ENCODE measurements at regions not wholly inside any gene's neighbourhood (a gene's known extent, or its start where the extent isn't known, plus 50 kb on each side); places are given as distances from the start of the nearest gene placed in this dataset.
"Not testable (repeated sequence)": the region's sequence is repeated elsewhere in the genome, so short reads cannot be mapped to it uniquely, and the experiment has no call there.

- H3K4me3 ChIP-seq (ENCODE audit: low read depth, low read length): no peak overlapping the region
- in situ Hi-C loops (cut with HindIII; ENCODE audit: low sequenced_read_pairs): no loop called here
- DNase-seq (ENCODE audit: low read depth, low spot score): peak; percentile 16
- TF ChIP-seq, protein P1, sequence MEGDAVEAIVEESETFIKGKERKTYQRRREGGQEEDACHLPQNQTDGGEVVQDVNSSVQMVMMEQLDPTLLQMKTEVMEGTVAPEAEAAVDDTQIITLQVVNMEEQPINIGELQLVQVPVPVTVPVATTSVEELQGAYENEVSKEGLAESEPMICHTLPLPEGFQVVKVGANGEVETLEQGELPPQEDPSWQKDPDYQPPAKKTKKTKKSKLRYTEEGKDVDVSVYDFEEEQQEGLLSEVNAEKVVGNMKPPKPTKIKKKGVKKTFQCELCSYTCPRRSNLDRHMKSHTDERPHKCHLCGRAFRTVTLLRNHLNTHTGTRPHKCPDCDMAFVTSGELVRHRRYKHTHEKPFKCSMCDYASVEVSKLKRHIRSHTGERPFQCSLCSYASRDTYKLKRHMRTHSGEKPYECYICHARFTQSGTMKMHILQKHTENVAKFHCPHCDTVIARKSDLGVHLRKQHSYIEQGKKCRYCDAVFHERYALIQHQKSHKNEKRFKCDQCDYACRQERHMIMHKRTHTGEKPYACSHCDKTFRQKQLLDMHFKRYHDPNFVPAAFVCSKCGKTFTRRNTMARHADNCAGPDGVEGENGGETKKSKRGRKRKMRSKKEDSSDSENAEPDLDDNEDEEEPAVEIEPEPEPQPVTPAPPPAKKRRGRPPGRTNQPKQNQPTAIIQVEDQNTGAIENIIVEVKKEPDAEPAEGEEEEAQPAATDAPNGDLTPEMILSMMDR (IDR thresholded peaks at IDR 0.05; ENCODE audit: low read depth, low read length): no peak
Observed at GRCh38 chr1:187070076-187070475, 241.3 kb downstream of the PLA2G4A start.

DNA sequence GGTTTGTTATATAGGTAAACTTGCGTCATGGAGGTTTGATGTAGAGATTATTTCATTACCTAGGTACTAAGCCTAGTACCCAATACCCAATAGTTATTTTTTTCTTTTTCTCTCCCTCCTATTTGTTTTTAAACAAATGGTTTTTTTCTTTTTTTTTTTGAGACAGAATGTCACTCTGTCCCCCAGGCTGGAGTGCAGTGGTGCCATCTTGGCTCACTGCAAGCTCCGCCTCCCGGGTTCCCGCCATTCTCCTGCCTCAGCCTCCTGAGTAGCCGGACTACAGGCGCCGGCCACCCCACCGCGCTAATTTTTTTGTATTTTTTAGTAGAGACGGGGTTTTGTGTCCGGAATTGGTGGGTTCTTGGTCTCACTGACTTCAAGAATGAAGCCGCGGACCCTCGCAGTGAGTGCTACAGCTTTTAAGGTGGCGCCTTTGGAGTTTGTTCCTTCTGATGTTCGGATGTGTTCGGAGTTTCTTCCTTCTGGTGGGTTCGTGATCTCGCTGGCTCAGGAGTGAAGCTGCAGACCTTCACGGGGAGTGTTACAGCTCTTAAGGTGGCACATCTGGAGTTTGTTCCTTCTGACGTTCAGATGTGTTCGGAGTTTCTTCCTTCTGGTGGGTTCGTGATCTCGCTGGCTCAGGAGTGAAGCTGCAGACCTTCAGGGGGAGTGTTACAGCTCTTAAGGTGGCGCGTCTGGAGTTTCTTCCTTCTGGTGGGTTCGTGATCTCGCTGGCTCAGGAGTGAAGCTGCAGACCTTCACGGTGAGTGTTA is 243.7 kb downstream of the PLA2G4A start:
- peak overlapping the region; percentile 10 for H3K4me3 ChIP-seq (ENCODE audit: low read depth, low read length)
- in situ Hi-C loops (cut with HindIII; ENCODE audit: low sequenced_read_pairs); DNase-seq (ENCODE audit: low read depth, low spot score): not testable (repeated sequence)

DNA sequence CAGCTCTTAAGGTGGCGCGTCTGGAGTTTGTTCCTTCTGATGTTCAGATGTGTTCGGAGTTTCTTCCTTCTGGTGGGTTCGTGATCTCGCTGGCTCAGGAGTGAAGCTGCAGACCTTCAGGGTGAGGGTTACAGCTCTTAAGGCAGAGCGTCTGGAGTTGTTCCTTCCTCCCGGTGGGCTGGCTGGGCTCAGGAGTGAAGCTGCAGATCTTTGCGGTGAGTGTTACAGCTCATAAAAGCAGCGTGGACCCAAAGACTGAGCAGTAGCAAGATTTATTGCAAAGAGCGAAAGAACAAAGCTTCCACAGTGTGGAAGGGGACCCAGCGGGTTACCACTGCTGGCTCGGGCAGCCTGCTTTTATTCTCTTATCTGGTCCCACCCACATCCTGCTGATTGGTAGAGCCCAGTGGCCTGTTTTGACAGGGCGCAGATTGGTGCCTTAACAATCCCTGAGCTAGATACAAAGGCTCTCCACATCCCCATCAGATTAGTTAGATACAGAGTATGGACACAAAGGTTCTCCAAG is 244.3 kb downstream of the PLA2G4A start:
- DNase-seq (ENCODE audit: low read depth, low spot score); in situ Hi-C loops (cut with HindIII; ENCODE audit: low sequenced_read_pairs): not testable (repeated sequence)
- peak overlapping the region; percentile 6 for H3K4me3 ChIP-seq (ENCODE audit: low read depth, low read length)

GRCh38 chr1:187073634-187074245 is 245.0 kb downstream of the PLA2G4A start:
- H3K4me3 ChIP-seq (ENCODE audit: low read depth, low read length); in situ Hi-C loops (cut with HindIII; ENCODE audit: low sequenced_read_pairs); DNase-seq (ENCODE audit: low read depth, low spot score): not testable (repeated sequence)

- no peak overlapping the region for H3K4me3 ChIP-seq (ENCODE audit: low read depth, low read length)
- in situ Hi-C loops (cut with HindIII; ENCODE audit: low sequenced_read_pairs): no loop called here
- DNase-seq (ENCODE audit: low read depth, low spot score): no peak
- TF ChIP-seq, protein P1 (IDR thresholded peaks at IDR 0.05; ENCODE audit: low read depth, low read length): no peak
Observed at GRCh38 chr1:187074445-187075048, 245.8 kb downstream of the PLA2G4A start.

GRCh38 chr1:187076922-187077321 is 248.2 kb downstream of the PLA2G4A start:
- DNase-seq (ENCODE audit: low read depth, low spot score): no peak
- H3K4me3 ChIP-seq (ENCODE audit: low read depth, low read length): no peak overlapping the region
- in situ Hi-C loops (cut with HindIII; ENCODE audit: low sequenced_read_pairs): no loop called here
- TF ChIP-seq, protein P1 (IDR thresholded peaks at IDR 0.05; ENCODE audit: low read depth, low read length): no peak

- TF ChIP-seq, protein P1 (IDR thresholded peaks at IDR 0.05; ENCODE audit: low read depth, low read length): no peak
- DNase-seq (ENCODE audit: low read depth, low spot score): no peak
- H3K4me3 ChIP-seq (ENCODE audit: low read depth, low read length): no peak overlapping the region
- in situ Hi-C loops (cut with HindIII; ENCODE audit: low sequenced_read_pairs): no loop called here
Observed at GRCh38 chr1:187078321-187078720, 249.6 kb downstream of the PLA2G4A start.

DNA sequence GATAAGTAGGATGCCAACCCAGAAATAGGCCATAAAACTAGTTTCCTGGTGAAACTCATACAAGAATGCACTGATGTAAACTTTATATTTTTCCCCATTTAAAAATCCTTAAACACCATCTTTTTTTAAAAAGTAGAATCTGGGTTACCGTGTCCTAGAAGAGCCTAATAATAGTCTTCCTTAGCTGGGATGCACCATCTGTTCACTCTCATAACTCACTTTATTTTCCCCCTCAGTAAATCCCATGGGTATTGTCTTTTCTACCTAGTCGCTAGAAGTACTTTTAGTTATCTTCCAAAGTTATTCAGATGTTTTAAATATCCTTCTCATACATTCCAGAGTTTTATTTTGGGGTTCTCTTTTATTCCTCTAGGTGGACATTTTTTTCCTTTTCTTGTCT is 250.2 kb downstream of the PLA2G4A start:
- in situ Hi-C loops (cut with HindIII; ENCODE audit: low sequenced_read_pairs): no loop called here
- TF ChIP-seq, protein P1 (IDR thresholded peaks at IDR 0.05; ENCODE audit: low read depth, low read length): no peak
- DNase-seq (ENCODE audit: low read depth, low spot score): no peak
- H3K4me3 ChIP-seq (ENCODE audit: low read depth, low read length): no peak overlapping the region

All from astrocyte of the spinal cord (primary cell).